GM23338 (cell line): ENCODE measurements at regions not wholly inside any gene's neighbourhood (a gene's known extent, or its start where the extent isn't known, plus 50 kb on each side); places are given as distances from the start of the nearest gene placed in this dataset.

Experiments
- ATAC-seq: fragments of 200-7000 bp; cut with Tn5 transposase; 3 replicates; pipeline ENCODE4 v1.9.1; 2020
- DNase-seq: peaks from one replicate; pipeline ENCODE4 v3.0.0-alpha.2; 2015; ENCODE audit warnings: low spot score
- H2AFZ ChIP-seq: fragments of 200-600 bp; sonication (generic); 2 replicates; pipeline ENCODE4 v1.8.0; 2016; ENCODE audit warnings: antibody characterized with exemption, mild to moderate bottlenecking, moderate library complexity
- H3F3A ChIP-seq: fragments of 200-600 bp; sonication (generic); replicated peaks from 2 replicates; pipeline ENCODE4 v1.8.0; 2017; ENCODE audit warnings: antibody characterized with exemption, mixed run types, low read depth
- H3K27ac ChIP-seq: fragments of 200-600 bp; sonication (generic); 2 replicates; pipeline ENCODE4 v1.6.1; 2016; ENCODE audit warnings: low read depth
- H3K27me3 ChIP-seq: fragments of 200-600 bp; sonication (generic); 2 replicates; pipeline ENCODE4 v1.8.0; 2016; ENCODE audit warnings: mild to moderate bottlenecking, mixed run types, moderate library complexity; ENCODE audit not compliant: insufficient read depth
- H3K36me3 ChIP-seq: fragments of 200-600 bp; sonication (generic); 2 replicates; pipeline ENCODE4 v1.8.0; 2016; ENCODE audit warnings: mild to moderate bottlenecking; ENCODE audit not compliant: insufficient read depth
- H3K4me1 ChIP-seq: fragments of 200-600 bp; sonication (generic); 2 replicates; pipeline ENCODE4 v1.8.0; 2016; ENCODE audit warnings: mild to moderate bottlenecking, moderate library complexity; ENCODE audit not compliant: insufficient read depth
- H3K4me2 ChIP-seq: fragments of 200-600 bp; sonication (generic); 2 replicates; pipeline ENCODE4 v1.7.1; 2017; ENCODE audit warnings: mixed run types
- H3K4me3 ChIP-seq: fragments of 200-600 bp; sonication (generic); 2 replicates; pipeline ENCODE4 v1.6.1; 2016; ENCODE audit warnings: mixed run types
- H3K79me2 ChIP-seq: fragments of 200-600 bp; sonication (generic); replicated peaks from 2 replicates; pipeline ENCODE4 v1.8.0; 2017; ENCODE audit warnings: mild to moderate bottlenecking; ENCODE audit not compliant: insufficient read depth
- H3K9me2 ChIP-seq: fragments of 200-600 bp; sonication (generic); 2 replicates; pipeline ENCODE4 v1.8.0; 2017; ENCODE audit not compliant: insufficient read depth
- H4K20me1 ChIP-seq: fragments of 200-600 bp; sonication (generic); replicated peaks from 2 replicates; pipeline ENCODE4 v1.8.0; 2017; ENCODE audit warnings: mild to moderate bottlenecking; ENCODE audit not compliant: insufficient read depth
- H3K27ac Mint-ChIP-seq: 2 replicates; pipeline ENCODE4 v1.8.0; 2020; ENCODE audit warnings: inconsistent platforms, mild to moderate bottlenecking, moderate library complexity, mixed read lengths
- H3K27me3 Mint-ChIP-seq: 3 replicates; pipeline ENCODE4 v1.8.0; 2022; ENCODE audit warnings: low read depth, mild to moderate bottlenecking, moderate library complexity, mixed read lengths, inconsistent platforms; ENCODE audit not compliant: insufficient read depth, poor library complexity
- H3K36me3 Mint-ChIP-seq: 3 replicates; pipeline ENCODE4 v1.8.0; 2021; ENCODE audit warnings: low read depth, mild to moderate bottlenecking, inconsistent platforms, moderate library complexity, mixed read lengths
- H3K4me1 Mint-ChIP-seq: 3 replicates; pipeline ENCODE4 v1.8.0; 2020; ENCODE audit warnings: mild to moderate bottlenecking, inconsistent platforms, mixed read lengths
- H3K4me3 Mint-ChIP-seq: 3 replicates; pipeline ENCODE4 v1.8.0; 2021; ENCODE audit warnings: moderate library complexity, mild to moderate bottlenecking, inconsistent platforms, mixed read lengths
- H3K9me3 Mint-ChIP-seq: 3 replicates; pipeline ENCODE4 v1.8.0; 2020; ENCODE audit warnings: moderate library complexity, mild to moderate bottlenecking, inconsistent platforms, mixed read lengths
- CREB1 ChIP-seq: fragments of 250-450 bp; sonication (Bioruptor Pico); IDR thresholded peaks from 2 replicates; pipeline ENCODE4 v1.5.0; 2020; ENCODE audit warnings: low read depth, mild to moderate bottlenecking, moderate library complexity
- EZH2 ChIP-seq: fragments of 200-600 bp; sonication (generic); IDR thresholded peaks from one replicate; pipeline ENCODE4 v1.8.0; 2017; ENCODE audit warnings: antibody characterized with exemption, mild to moderate bottlenecking, low read depth; ENCODE audit not compliant: unreplicated experiment
- EZH2phosphoT487 ChIP-seq: fragments of 200-600 bp; sonication (generic); IDR thresholded peaks from one replicate; pipeline ENCODE4 v1.8.1; 2018; ENCODE audit warnings: antibody characterized with exemption; ENCODE audit not compliant: unreplicated experiment
- JUNB ChIP-seq: IDR thresholded peaks from one replicate; pipeline ENCODE4 v1.6.1; 2016; ENCODE audit warnings: antibody characterized with exemption; ENCODE audit not compliant: unreplicated experiment
- POLR2AphosphoS5 ChIP-seq: IDR thresholded peaks from 2 replicates; pipeline ENCODE4 v1.6.1; 2016; ENCODE audit warnings: antibody characterized with exemption, low read depth
- STAT1 ChIP-seq: IDR thresholded peaks from one replicate; pipeline ENCODE4 v1.6.1; 2016; ENCODE audit warnings: antibody characterized with exemption; ENCODE audit not compliant: unreplicated experiment
- ZNF114 ChIP-seq: fragments of 250-450 bp; sonication (Bioruptor Pico); IDR thresholded peaks from 2 replicates; pipeline ENCODE4 v1.5.0; 2020; ENCODE audit warnings: mild to moderate bottlenecking, moderate library complexity
- ZNF331 ChIP-seq: fragments of 250-450 bp; sonication (Bioruptor Pico); IDR thresholded peaks from 2 replicates; pipeline ENCODE4 v1.5.0; 2020; ENCODE audit warnings: low read depth, mild to moderate bottlenecking, moderate library complexity
- TF ChIP-seq, protein P1 (sequence below): IDR thresholded peaks from one replicate; pipeline ENCODE4 v1.6.1; 2018; ENCODE audit warnings: antibody characterized with exemption; ENCODE audit not compliant: unreplicated experiment
- TF ChIP-seq, protein P2 (sequence below), 2 experiments: fragments of 200-600 bp in 1 of 2; sonication (generic) in 1 of 2; conservative IDR thresholded peaks; 2 replicates each; pipeline versions ENCODE4 v1.5.1 to v1.6.1; 2016 to 2017; ENCODE audit warnings: antibody characterized with exemption in 2 of 2, low read depth in 2 of 2, mild to moderate bottlenecking in 2 of 2, moderate library complexity in 1 of 2
- TF ChIP-seq, protein P3 (sequence below): fragments of 250-450 bp; sonication (Bioruptor Pico); IDR thresholded peaks from 2 replicates; pipeline ENCODE4 v1.5.0; 2020; ENCODE audit warnings: mild to moderate bottlenecking, moderate library complexity

DNA sequence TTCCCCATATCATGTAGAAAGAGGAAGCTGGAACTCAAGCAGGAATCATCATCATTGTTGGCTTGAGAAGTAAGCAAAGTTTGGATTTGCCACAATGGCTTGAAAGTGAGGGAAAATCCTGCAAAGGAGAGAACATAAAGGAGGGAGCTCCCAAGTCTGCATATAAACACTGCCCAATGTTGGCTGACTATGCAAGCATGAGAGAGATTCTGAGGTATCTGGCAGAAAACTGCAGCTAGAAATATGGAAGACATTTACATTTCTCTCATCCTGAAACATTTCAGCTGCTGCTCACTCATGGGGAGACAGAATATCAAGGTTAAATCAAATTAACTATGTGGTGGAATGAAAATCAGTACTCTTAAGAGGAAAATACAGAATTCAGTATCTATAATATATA, 415.6 kb upstream of the TNC start:
- Histone ChIP-seq H3F3A (no peaks in the 10 kb centered on the region), H3K4me3 (no peak overlapping the region), H3K4me1 (no peaks in the 10 kb centered on the region), H2AFZ (no peak overlapping the region), H3K79me2 (no peaks in the 10 kb centered on the region), H3K27ac (no peak overlapping the region), H3K9me2 (peaks cover 2% of the 10 kb centered on the region; the same call in 1 of the 2 replicates), H3K4me2 (no peak overlapping the region), H3K27me3 (no peaks in the 10 kb centered on the region), H3K36me3 (no peaks in the 10 kb centered on the region), H4K20me1 (no peaks in the 10 kb centered on the region)
- Mint-ChIP-seq H3K4me1 (no peaks in the 10 kb centered on the region), H3K27ac (no peak overlapping the region), H3K36me3 (peaks cover 4% of the 10 kb centered on the region; the same call in 2 of the 3 replicates), H3K27me3 (no peaks in the 10 kb centered on the region), H3K9me3 (no peaks in the 10 kb centered on the region), H3K4me3 (no peak overlapping the region)
- DNase-seq (no peak), ATAC-seq (no peak)
- TF ChIP-seq, protein P1, sequence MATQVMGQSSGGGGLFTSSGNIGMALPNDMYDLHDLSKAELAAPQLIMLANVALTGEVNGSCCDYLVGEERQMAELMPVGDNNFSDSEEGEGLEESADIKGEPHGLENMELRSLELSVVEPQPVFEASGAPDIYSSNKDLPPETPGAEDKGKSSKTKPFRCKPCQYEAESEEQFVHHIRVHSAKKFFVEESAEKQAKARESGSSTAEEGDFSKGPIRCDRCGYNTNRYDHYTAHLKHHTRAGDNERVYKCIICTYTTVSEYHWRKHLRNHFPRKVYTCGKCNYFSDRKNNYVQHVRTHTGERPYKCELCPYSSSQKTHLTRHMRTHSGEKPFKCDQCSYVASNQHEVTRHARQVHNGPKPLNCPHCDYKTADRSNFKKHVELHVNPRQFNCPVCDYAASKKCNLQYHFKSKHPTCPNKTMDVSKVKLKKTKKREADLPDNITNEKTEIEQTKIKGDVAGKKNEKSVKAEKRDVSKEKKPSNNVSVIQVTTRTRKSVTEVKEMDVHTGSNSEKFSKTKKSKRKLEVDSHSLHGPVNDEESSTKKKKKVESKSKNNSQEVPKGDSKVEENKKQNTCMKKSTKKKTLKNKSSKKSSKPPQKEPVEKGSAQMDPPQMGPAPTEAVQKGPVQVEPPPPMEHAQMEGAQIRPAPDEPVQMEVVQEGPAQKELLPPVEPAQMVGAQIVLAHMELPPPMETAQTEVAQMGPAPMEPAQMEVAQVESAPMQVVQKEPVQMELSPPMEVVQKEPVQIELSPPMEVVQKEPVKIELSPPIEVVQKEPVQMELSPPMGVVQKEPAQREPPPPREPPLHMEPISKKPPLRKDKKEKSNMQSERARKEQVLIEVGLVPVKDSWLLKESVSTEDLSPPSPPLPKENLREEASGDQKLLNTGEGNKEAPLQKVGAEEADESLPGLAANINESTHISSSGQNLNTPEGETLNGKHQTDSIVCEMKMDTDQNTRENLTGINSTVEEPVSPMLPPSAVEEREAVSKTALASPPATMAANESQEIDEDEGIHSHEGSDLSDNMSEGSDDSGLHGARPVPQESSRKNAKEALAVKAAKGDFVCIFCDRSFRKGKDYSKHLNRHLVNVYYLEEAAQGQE = no peak
- TF ChIP-seq, protein P2, sequence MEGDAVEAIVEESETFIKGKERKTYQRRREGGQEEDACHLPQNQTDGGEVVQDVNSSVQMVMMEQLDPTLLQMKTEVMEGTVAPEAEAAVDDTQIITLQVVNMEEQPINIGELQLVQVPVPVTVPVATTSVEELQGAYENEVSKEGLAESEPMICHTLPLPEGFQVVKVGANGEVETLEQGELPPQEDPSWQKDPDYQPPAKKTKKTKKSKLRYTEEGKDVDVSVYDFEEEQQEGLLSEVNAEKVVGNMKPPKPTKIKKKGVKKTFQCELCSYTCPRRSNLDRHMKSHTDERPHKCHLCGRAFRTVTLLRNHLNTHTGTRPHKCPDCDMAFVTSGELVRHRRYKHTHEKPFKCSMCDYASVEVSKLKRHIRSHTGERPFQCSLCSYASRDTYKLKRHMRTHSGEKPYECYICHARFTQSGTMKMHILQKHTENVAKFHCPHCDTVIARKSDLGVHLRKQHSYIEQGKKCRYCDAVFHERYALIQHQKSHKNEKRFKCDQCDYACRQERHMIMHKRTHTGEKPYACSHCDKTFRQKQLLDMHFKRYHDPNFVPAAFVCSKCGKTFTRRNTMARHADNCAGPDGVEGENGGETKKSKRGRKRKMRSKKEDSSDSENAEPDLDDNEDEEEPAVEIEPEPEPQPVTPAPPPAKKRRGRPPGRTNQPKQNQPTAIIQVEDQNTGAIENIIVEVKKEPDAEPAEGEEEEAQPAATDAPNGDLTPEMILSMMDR (conservative IDR thresholded peaks at IDR 0.05; ENCODE audit: low read depth in 2 of 2) = no peak
- TF ChIP-seq POLR2AphosphoS5 (no peak), ZNF114 (CRISPR knock-in tag) (no peak), JUNB (no peak), EZH2 (no peak), STAT1 (no peak), CREB1 (CRISPR knock-in tag) (no peak), EZH2phosphoT487 (no peak), ZNF331 (no peak)
- TF ChIP-seq, protein P3, sequence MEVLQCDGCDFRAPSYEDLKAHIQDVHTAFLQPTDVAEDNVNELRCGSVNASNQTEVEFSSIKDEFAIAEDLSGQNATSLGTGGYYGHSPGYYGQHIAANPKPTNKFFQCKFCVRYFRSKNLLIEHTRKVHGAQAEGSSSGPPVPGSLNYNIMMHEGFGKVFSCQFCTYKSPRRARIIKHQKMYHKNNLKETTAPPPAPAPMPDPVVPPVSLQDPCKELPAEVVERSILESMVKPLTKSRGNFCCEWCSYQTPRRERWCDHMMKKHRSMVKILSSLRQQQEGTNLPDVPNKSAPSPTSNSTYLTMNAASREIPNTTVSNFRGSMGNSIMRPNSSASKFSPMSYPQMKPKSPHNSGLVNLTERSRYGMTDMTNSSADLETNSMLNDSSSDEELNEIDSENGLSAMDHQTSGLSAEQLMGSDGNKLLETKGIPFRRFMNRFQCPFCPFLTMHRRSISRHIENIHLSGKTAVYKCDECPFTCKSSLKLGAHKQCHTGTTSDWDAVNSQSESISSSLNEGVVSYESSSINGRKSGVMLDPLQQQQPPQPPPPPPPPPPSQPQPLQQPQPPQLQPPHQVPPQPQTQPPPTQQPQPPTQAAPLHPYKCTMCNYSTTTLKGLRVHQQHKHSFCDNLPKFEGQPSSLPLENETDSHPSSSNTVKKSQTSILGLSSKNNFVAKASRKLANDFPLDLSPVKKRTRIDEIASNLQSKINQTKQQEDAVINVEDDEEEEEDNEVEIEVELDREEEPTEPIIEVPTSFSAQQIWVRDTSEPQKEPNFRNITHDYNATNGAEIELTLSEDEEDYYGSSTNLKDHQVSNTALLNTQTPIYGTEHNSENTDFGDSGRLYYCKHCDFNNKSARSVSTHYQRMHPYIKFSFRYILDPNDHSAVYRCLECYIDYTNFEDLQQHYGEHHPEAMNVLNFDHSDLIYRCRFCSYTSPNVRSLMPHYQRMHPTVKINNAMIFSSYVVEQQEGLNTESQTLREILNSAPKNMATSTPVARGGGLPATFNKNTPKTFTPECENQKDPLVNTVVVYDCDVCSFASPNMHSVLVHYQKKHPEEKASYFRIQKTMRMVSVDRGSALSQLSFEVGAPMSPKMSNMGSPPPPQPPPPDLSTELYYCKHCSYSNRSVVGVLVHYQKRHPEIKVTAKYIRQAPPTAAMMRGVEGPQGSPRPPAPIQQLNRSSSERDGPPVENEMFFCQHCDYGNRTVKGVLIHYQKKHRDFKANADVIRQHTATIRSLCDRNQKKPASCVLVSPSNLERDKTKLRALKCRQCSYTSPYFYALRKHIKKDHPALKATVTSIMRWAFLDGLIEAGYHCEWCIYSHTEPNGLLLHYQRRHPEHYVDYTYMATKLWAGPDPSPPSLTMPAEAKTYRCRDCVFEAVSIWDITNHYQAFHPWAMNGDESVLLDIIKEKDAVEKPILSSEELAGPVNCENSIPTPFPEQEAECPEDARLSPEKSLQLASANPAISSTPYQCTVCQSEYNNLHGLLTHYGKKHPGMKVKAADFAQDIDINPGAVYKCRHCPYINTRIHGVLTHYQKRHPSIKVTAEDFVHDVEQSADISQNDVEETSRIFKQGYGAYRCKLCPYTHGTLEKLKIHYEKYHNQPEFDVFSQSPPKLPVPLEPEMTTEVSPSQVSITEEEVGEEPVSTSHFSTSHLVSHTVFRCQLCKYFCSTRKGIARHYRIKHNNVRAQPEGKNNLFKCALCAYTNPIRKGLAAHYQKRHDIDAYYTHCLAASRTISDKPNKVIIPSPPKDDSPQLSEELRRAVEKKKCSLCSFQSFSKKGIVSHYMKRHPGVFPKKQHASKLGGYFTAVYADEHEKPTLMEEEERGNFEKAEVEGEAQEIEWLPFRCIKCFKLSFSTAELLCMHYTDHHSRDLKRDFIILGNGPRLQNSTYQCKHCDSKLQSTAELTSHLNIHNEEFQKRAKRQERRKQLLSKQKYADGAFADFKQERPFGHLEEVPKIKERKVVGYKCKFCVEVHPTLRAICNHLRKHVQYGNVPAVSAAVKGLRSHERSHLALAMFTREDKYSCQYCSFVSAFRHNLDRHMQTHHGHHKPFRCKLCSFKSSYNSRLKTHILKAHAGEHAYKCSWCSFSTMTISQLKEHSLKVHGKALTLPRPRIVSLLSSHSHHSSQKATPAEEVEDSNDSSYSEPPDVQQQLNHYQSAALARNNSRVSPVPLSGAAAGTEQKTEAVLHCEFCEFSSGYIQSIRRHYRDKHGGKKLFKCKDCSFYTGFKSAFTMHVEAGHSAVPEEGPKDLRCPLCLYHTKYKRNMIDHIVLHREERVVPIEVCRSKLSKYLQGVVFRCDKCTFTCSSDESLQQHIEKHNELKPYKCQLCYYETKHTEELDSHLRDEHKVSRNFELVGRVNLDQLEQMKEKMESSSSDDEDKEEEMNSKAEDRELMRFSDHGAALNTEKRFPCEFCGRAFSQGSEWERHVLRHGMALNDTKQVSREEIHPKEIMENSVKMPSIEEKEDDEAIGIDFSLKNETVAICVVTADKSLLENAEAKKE = no peak
